ENCODE measurements at regions not wholly inside any gene's neighbourhood (a gene's known extent, or its start where the extent isn't known, plus 50 kb on each side); places are given as distances from the start of the nearest gene placed in this dataset.

DNA sequence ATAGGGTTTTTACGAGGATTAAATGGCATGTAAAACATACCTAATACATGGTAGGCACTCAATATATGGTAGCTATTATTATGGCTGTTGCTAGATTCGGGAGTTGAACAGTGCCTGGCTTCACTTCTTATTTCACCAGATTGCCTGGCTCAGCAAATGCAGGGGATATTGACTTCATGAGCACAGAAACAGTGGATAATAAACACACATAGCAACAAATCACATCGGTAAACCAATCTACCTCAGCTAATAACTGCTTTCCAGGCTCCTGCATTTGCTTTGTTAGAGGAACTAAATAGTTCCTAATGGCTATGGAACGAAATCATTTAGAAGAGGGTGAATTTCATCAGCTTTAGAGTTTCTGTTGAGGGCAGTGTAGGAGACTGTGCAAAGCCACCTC is 105.2 kb upstream of the TMCC3 start:
- TF ChIP-seq TAF1 (IDR thresholded peaks at IDR 0.05; ENCODE audit: low read depth) (no peak), CTCF (IDR thresholded peaks at IDR 0.05; ENCODE audit: poor library complexity, severe bottlenecking) (no peak), SMC3 (conservative IDR thresholded peaks at IDR 0.05; ENCODE audit: poor library complexity) (no peak)
